Stomach (tissue), 8 donors: ENCODE measurements at regions not wholly inside any gene's neighbourhood (a gene's known extent, or its start where the extent isn't known, plus 50 kb on each side); places are given as distances from the start of the nearest gene placed in this dataset.

Experiments
- DNase-seq, 2 donors: peaks; one replicate each; pipeline versions ENCODE4 v3.0.0 to v3.0.0-alpha.2; 2013 to 2019
- H3K27ac ChIP-seq, 5 donors: fragments of 200-600 bp in 4 of 5; sonication (generic) in 4 of 5; one replicate each; pipeline ENCODE4 v1.5.1; 2013 to 2019; ENCODE audit warnings: mild to moderate bottlenecking in 1 of 5, moderate library complexity in 1 of 5
- H3K27me3 ChIP-seq, 3 donors: fragments of 200-600 bp; sonication (generic); one replicate each; pipeline ENCODE4 v1.5.1; 2017 to 2019; ENCODE audit warnings: mixed run types in 1 of 3
- H3K36me3 ChIP-seq, 4 donors: fragments of 200-600 bp; sonication (generic); 1 replicate in 3 of 4; 2 replicates in 1 of 4; pipeline ENCODE4 v1.5.1; 2016 to 2019
- H3K4me1 ChIP-seq, 4 donors: fragments of 200-600 bp; sonication (generic); one replicate each; pipeline ENCODE4 v1.5.1; 2016 to 2019
- H3K4me3 ChIP-seq, 4 donors: fragments of 200-600 bp; sonication (generic) in 3 of 4; one replicate each; pipeline ENCODE4 v1.5.1; 2016 to 2019; ENCODE audit warnings: mild to moderate bottlenecking in 1 of 4
- H3K9me3 ChIP-seq, 4 donors: fragments of 200-600 bp; sonication (generic); one replicate each; pipeline ENCODE4 v1.5.1; 2016 to 2019
- CTCF ChIP-seq, 7 experiments: fragments of 450-650 bp in 4 of 7; fragments of 200-600 bp in 3 of 7; sonication (generic) in 3 of 7; IDR thresholded peaks; one replicate each; pipeline ENCODE4 v1.5.1; 2016 to 2019; ENCODE audit warnings: antibody characterized with exemption in 7 of 7, control low read depth in 2 of 7, mild to moderate bottlenecking in 1 of 7
- EP300 ChIP-seq: sonication (generic); formaldehyde crosslinking; IDR thresholded peaks from one replicate; pipeline ENCODE4 v1.6.1; 2017; ENCODE audit warnings: antibody characterized with exemption
- POLR2A ChIP-seq, 4 donors: fragments of 450-650 bp; IDR thresholded peaks; one replicate each; pipeline ENCODE4 v1.6.1; 2016; ENCODE audit warnings: antibody characterized with exemption in 4 of 4, control low read depth in 2 of 4, mild to moderate bottlenecking in 1 of 4, moderate library complexity in 1 of 4
- POLR2AphosphoS5 ChIP-seq, 3 donors: sonication (generic); formaldehyde crosslinking; IDR thresholded peaks; one replicate each; pipeline ENCODE4 v1.6.1; 2016; ENCODE audit warnings: antibody characterized with exemption in 3 of 3
- WGBS, 5 donors: extraction: QIAGEN DNeasy Blood & Tissue Kit in 3 of 5; methylation state at CpG; one replicate each; pipeline versions ENCODE4 v1.1.5 to v1.1.7; 2013 to 2018; 5-methylcytosine and 5-hydroxymethylcytosine counted together
- intact Hi-C: fragments of 100-400 bp; cut with DNase I; formaldehyde crosslinking; loops from one replicate; pipeline ENCODE4 v1.15.1; 2023; ENCODE audit warnings: low total_unique reads
- donor health status: healthy with polysubstance abuse.
- donor health status: Bipolar disorder and iron deficiency.
- donor health status: healthy.

- Histone ChIP-seq H3K4me1 (peaks cover 0 to 7% (median 0%) of the 10 kb centered on the region in 4 donors), H3K4me3 (no peak overlapping the region), H3K9me3 (no peaks in the 10 kb centered on the region), H3K27me3 (no peaks in the 10 kb centered on the region), H3K36me3 (no peaks in the 10 kb centered on the region), H3K27ac (no peak overlapping the region)
- intact Hi-C loops: no loop called here
- TF ChIP-seq CTCF (IDR thresholded peaks at IDR 0.05) (no peak), POLR2A (IDR thresholded peaks at IDR 0.05) (no peak), POLR2AphosphoS5 (IDR thresholded peaks at IDR 0.05) (no peak), EP300 (no peak)
- 57 to 75% (median 71%) methylated on average over 3 of the region's 3 CpGs for WGBS, 5 donors
- DNase-seq: no peak
These were observed 177.6 kb downstream of the MIS18A start for GRCh38 chr21:32101277-32101676.

DNA sequence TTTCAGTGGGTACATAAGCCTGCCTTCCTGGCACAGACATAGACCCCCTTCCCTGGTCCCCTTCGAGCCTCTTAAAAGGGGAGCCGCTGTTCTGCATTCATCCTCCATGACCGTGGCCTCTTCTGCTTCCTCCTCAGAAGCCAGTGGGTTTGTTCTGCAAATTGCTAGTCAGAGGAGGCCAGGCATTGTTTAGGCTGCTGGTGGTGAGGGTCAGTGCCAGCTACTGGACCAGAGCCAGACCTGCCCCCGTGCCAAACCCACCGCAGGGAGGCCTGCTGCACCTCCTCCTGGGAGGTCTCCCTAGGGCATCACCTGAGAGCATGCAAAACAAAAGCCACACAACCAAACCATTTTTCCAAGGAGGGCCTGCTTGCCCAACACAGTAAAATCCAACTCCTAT is 178.4 kb downstream of the MIS18A start:
- intact Hi-C loops: no loop called here
- Histone ChIP-seq H3K4me1 (peaks cover 0 to 7% (median 0%) of the 10 kb centered on the region in 4 donors), H3K27me3 (no peaks in the 10 kb centered on the region), H3K27ac (no peak overlapping the region), H3K9me3 (no peaks in the 10 kb centered on the region), H3K36me3 (no peaks in the 10 kb centered on the region), H3K4me3 (no peak overlapping the region)
- no peak for DNase-seq
- TF ChIP-seq POLR2AphosphoS5 (IDR thresholded peaks at IDR 0.05) (no peak), POLR2A (IDR thresholded peaks at IDR 0.05) (no peak), CTCF (IDR thresholded peaks at IDR 0.05) (no peak), EP300 (no peak)
- 45 to 78% (median 70%) methylated on average over 5 of the region's 5 CpGs for WGBS, 5 donors

GRCh38 chr21:32099812-32100416 is 178.9 kb downstream of the MIS18A start:
- TF ChIP-seq POLR2AphosphoS5 (IDR thresholded peaks at IDR 0.05) (no peak), EP300 (no peak), POLR2A (IDR thresholded peaks at IDR 0.05) (no peak), CTCF (IDR thresholded peaks at IDR 0.05) (no peak)
- Histone ChIP-seq H3K27ac (no peak overlapping the region), H3K36me3 (no peaks in the 10 kb centered on the region), H3K27me3 (no peaks in the 10 kb centered on the region), H3K9me3 (no peaks in the 10 kb centered on the region), H3K4me1 (peaks cover 0 to 7% (median 0%) of the 10 kb centered on the region in 4 donors), H3K4me3 (no peak overlapping the region)
- intact Hi-C loops: no loop called here
- DNase-seq: no peak
- WGBS, 5 donors: 68 to 82% (median 71%) methylated on average over 5 of the region's 5 CpGs

DNA sequence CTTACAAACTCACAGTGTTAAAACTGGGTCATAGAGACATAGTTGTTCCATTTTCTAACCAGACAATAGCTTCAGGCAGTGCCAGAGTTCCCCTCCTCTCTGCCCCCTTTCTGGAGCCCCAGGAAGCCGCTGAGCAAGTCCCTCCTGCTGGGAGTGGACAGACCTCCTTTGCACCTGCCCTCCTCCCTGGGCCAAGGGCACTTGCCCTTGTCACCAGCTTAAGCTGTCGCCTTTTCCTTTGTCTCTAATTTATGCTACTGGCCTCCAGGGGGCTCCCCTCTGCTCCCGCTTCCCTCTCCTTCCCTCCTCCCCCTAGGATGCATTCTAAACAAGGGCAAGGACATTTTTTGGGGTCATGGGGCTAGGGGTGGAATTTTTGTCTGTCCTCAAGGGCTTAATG is 182.4 kb downstream of the MIS18A start:
- H3K27ac ChIP-seq: no peak overlapping the region
- H3K27me3 ChIP-seq: no peaks in the 10 kb centered on the region
- no peak overlapping the region for H3K4me3 ChIP-seq
- DNase-seq: peak in 1 of 2 donors; percentile 26
- H3K9me3 ChIP-seq: peaks cover 0 to 2% (median 0%) of the 10 kb centered on the region in 4 donors
- no peak for TF ChIP-seq POLR2AphosphoS5 (IDR thresholded peaks at IDR 0.05)
- TF ChIP-seq POLR2A (IDR thresholded peaks at IDR 0.05): no peak
- TF ChIP-seq CTCF (IDR thresholded peaks at IDR 0.05): no peak
- TF ChIP-seq EP300: no peak
- intact Hi-C loops: no loop called here
- H3K36me3 ChIP-seq: no peaks in the 10 kb centered on the region
- 27 to 40% (median 31%) methylated on average over 3 of the region's 3 CpGs for WGBS, 5 donors
- peaks cover 0 to 7% (median 0%) of the 10 kb centered on the region in 4 donors for H3K4me1 ChIP-seq
